HepG2 (cell line): ENCODE measurements at regions not wholly inside any gene's neighbourhood (a gene's known extent, or its start where the extent isn't known, plus 50 kb on each side); places are given as distances from the start of the nearest gene placed in this dataset.

ENCODE experiments used
- ATAC-seq: fragments of 200-7000 bp; cut with Tn5 transposase; 3 replicates; pipeline ENCODE4 v1.9.1; 2020; ENCODE audit warnings: mild to moderate bottlenecking, moderate library complexity
- BruUV-seq: library from RNA; stranded (reverse); fragments of 400-500 nt; replicated peaks from 2 replicates; lab custom pipeline; 2021; lab: Mats Ljungman, UMichigan
- CTCF ChIA-PET: fragments of 300-600 bp; formaldehyde crosslinking; extraction: SDS; loops from one replicate; lab custom pipeline; 2021; ENCODE audit warnings: low total read pairs, inconsistent platforms, low intra/inter-chr PET ratio; lab: Yijun Ruan, JAX
- POLR2A ChIA-PET: fragments of 350-600 bp; sonication (Branson Sonifier 250); formaldehyde crosslinking; loops from one replicate; lab custom pipeline; 2020; ENCODE audit warnings: antibody characterized with exemption, inconsistent platforms; lab: Yijun Ruan, JAX
- DNase-seq: peaks from one replicate; pipeline ENCODE4 v3.0.0-alpha.2; 2015; ENCODE audit warnings: low spot score
- FAIRE-seq: peaks from 3 replicates; lab custom pipeline; 2011; peaks lifted over from hg19 to GRCh38; lab: Jason Lieb, UNC
- H2AFZ ChIP-seq: one replicate; pipeline ENCODE4 v1.6.1; 2011; ENCODE audit warnings: low read length, inconsistent platforms
- H3K27ac ChIP-seq: fragments of 300-600 bp; 3 replicates; pipeline ENCODE4 v1.8.0; 2011; ENCODE audit warnings: mixed run types, mild to moderate bottlenecking, mixed read lengths, low read length, inconsistent platforms; ENCODE audit not compliant: insufficient read depth; ENCODE audit errors: extremely low read length
- H3K27me3 ChIP-seq, 2 experiments: fragments of 200-600 bp in 1 of 2; 2 replicates in 1 of 2; 3 replicates in 1 of 2; pipeline versions ENCODE4 v1.6.0 to v1.8.0; 2011; ENCODE audit warnings: low read length in 2 of 2, mild to moderate bottlenecking in 2 of 2, moderate library complexity in 2 of 2, inconsistent platforms in 1 of 2; ENCODE audit not compliant: insufficient read depth in 2 of 2, control insufficient read depth in 1 of 2
- H3K36me3 ChIP-seq, 2 experiments: fragments of 200-600 bp in 1 of 2; replicated peaks in 1 of 2; 2 replicates in 1 of 2; 3 replicates in 1 of 2; pipeline versions ENCODE4 v1.5.1 to v1.8.0; 2011; ENCODE audit warnings: low read length in 2 of 2, inconsistent platforms in 1 of 2; ENCODE audit not compliant: insufficient read depth in 2 of 2, control insufficient read depth in 1 of 2
- H3K4me1 ChIP-seq: 2 replicates; pipeline ENCODE4 v1.5.1; 2012; ENCODE audit warnings: low read length, inconsistent platforms; ENCODE audit not compliant: insufficient read depth
- H3K4me2 ChIP-seq: 2 replicates; pipeline ENCODE4 v1.6.0; 2011; ENCODE audit warnings: low read depth, low read length, inconsistent platforms
- H3K4me3 ChIP-seq, 3 experiments: fragments of 200-600 bp in 1 of 3; sonication (generic), shearing (Covaris generic) in 1 of 3; replicated peaks in 1 of 3; 2 replicates each; pipeline ENCODE4 v1.5.1; 2011 to 2016; ENCODE audit warnings: low read length in 3 of 3, inconsistent platforms in 2 of 3, low read depth in 2 of 3, mild to moderate bottlenecking in 2 of 3, control low read depth in 1 of 3, mixed read lengths in 1 of 3; ENCODE audit not compliant: insufficient read depth in 1 of 3
- H3K79me2 ChIP-seq: one replicate; pipeline ENCODE4 v1.6.1; 2011; ENCODE audit warnings: low read length, inconsistent platforms; ENCODE audit not compliant: insufficient read depth
- H3K9ac ChIP-seq: 2 replicates; pipeline ENCODE4 v1.6.0; 2011; ENCODE audit warnings: mild to moderate bottlenecking, low read depth, low read length, inconsistent platforms; ENCODE audit not compliant: insufficient read depth
- H3K9me3 ChIP-seq: 2 replicates; pipeline ENCODE4 v1.5.1; 2012; ENCODE audit warnings: mild to moderate bottlenecking, low read length
- H4K20me1 ChIP-seq: 2 replicates; pipeline ENCODE4 v1.6.0; 2011; ENCODE audit warnings: inconsistent platforms, mild to moderate bottlenecking, low read length, moderate library complexity; ENCODE audit not compliant: insufficient read depth
- BRF2 ChIP-seq: sonication (generic); formaldehyde crosslinking; IDR thresholded peaks from 2 replicates; pipeline ENCODE4 v1.8.1; 2022; ENCODE audit warnings: mild to moderate bottlenecking, missing genetic modification reagents
- FOXJ3 ChIP-seq: sonication (generic); formaldehyde crosslinking; IDR thresholded peaks from 2 replicates; pipeline ENCODE4 v1.4.0; 2020; ENCODE audit warnings: missing genetic modification reagents, mild to moderate bottlenecking, borderline replicate concordance
- HMGA1 ChIP-seq: sonication (generic); formaldehyde crosslinking; conservative IDR thresholded peaks from 2 replicates; pipeline ENCODE4 v1.4.0; 2020; ENCODE audit warnings: missing genetic modification reagents
- MED13 ChIP-seq: sonication (generic); formaldehyde crosslinking; IDR thresholded peaks from 2 replicates; pipeline ENCODE4 v1.5.0; 2020; ENCODE audit warnings: missing genetic modification reagents
- MED8 ChIP-seq: sonication (generic); formaldehyde crosslinking; IDR thresholded peaks from 2 replicates; pipeline ENCODE4 v1.8.1; 2023; ENCODE audit warnings: mild to moderate bottlenecking, missing genetic modification reagents; ENCODE audit not compliant: insufficient replicate concordance
- NFIB ChIP-seq: sonication (generic); formaldehyde crosslinking; IDR thresholded peaks from 2 replicates; pipeline ENCODE4 v1.9.0; 2021; ENCODE audit warnings: missing genetic modification reagents, mild to moderate bottlenecking, borderline replicate concordance
- NONO ChIP-seq, 2 experiments: fragments of 450-650 bp in 1 of 2; sonication (generic) in 1 of 2; formaldehyde crosslinking in 1 of 2; IDR thresholded peaks in 1 of 2; conservative IDR thresholded peaks in 1 of 2; 2 replicates each; pipeline versions ENCODE4 v1.6.1 to v1.8.0; 2017 to 2022; ENCODE audit warnings: mild to moderate bottlenecking in 1 of 2, missing genetic modification reagents in 1 of 2, moderate library complexity in 1 of 2
- RARG ChIP-seq: sonication (generic); formaldehyde crosslinking; IDR thresholded peaks from 2 replicates; pipeline ENCODE4 v1.4.0; 2020; ENCODE audit warnings: low read depth, mild to moderate bottlenecking, missing genetic modification reagents
- REL ChIP-seq: sonication (generic); formaldehyde crosslinking; conservative IDR thresholded peaks from 2 replicates; pipeline ENCODE4 v1.8.0; 2022; ENCODE audit warnings: mild to moderate bottlenecking, missing genetic modification reagents, moderate library complexity
- SOX13 ChIP-seq, 3 experiments: fragments of 450-650 bp in 1 of 3; sonication (generic) in 1 of 3; formaldehyde crosslinking in 1 of 3; IDR thresholded peaks in 2 of 3; conservative IDR thresholded peaks in 1 of 3; 2 replicates each; pipeline versions ENCODE4 v1.5.0 to v1.6.1; 2016 to 2020; ENCODE audit warnings: antibody characterized with exemption in 1 of 3, mild to moderate bottlenecking in 1 of 3, missing compliant biosample characterization in 1 of 3, missing genetic modification reagents in 1 of 3, moderate library complexity in 1 of 3
- THAP9 ChIP-seq: sonication (generic); formaldehyde crosslinking; IDR thresholded peaks from 2 replicates; pipeline ENCODE4; 2020; ENCODE audit warnings: missing genetic modification reagents, mild to moderate bottlenecking, borderline replicate concordance
- TRIM24 ChIP-seq: sonication (generic); formaldehyde crosslinking; IDR thresholded peaks from 2 replicates; pipeline ENCODE4 v1.8.0; 2022; ENCODE audit warnings: mild to moderate bottlenecking, missing genetic modification reagents
- YEATS2 ChIP-seq: sonication (generic); formaldehyde crosslinking; IDR thresholded peaks from 2 replicates; pipeline ENCODE4 v1.4.0; 2020; ENCODE audit warnings: missing genetic modification reagents, borderline replicate concordance
- ZHX1 ChIP-seq: sonication (generic); formaldehyde crosslinking; IDR thresholded peaks from 2 replicates; pipeline ENCODE4 v1.8.1; 2022; ENCODE audit warnings: low read depth, mild to moderate bottlenecking, missing genetic modification reagents
- ZNF746 ChIP-seq: sonication (generic); formaldehyde crosslinking; IDR thresholded peaks from 2 replicates; pipeline ENCODE4 v1.8.0; 2022; ENCODE audit warnings: mild to moderate bottlenecking, missing genetic modification reagents
- ZSCAN12 ChIP-seq: sonication (generic); formaldehyde crosslinking; IDR thresholded peaks from 2 replicates; pipeline ENCODE4 v1.9.0; 2021; ENCODE audit warnings: mild to moderate bottlenecking, missing genetic modification reagents
- ZSCAN9 ChIP-seq: IDR thresholded peaks from 2 replicates; pipeline ENCODE4 v1.6.1; 2016; ENCODE audit warnings: borderline replicate concordance
- in situ Hi-C: cut with HindIII; loops from 2 replicates; pipeline ENCODE4 v1.10.0; 2017; ENCODE audit warnings: low pct_unique_long_range_greater_than_20kb; ENCODE audit not compliant: extremely low pct_ligation_motif_present
- intact Hi-C: fragments of 100-400 bp; cut with micrococcal nuclease; formaldehyde crosslinking; loops from one replicate; pipeline ENCODE4 v1.10.0; 2022; ENCODE audit not compliant: unreplicated experiment

GRCh38 chr18:61273533-61273932, 59.7 kb upstream of the CDH20 start (continued):
- TF ChIP-seq RARG (CRISPR knock-in tag) (no peak), FOXJ3 (CRISPR knock-in tag) (no peak), NFIB (CRISPR knock-in tag) (no peak), HMGA1 (CRISPR knock-in tag) (no peak)

- ATAC-seq (no peak), FAIRE-seq (no peak)
- in situ Hi-C loops: no loop called here
- TF ChIP-seq SOX13 (IDR thresholded peaks at IDR 0.05) (no peak), SOX13 (CRISPR knock-in tag; conservative IDR thresholded peaks at IDR 0.05 in 1 of 2, IDR thresholded peaks at IDR 0.05 in 1 of 2) (no peak), TRIM24 (no peak), YEATS2 (CRISPR knock-in tag) (no peak), THAP9 (CRISPR knock-in tag) (no peak), MED13 (CRISPR knock-in tag) (no peak), ZHX1 (CRISPR knock-in tag) (no peak), ZSCAN12 (no peak), MED8 (CRISPR knock-in tag) (no peak), NONO (IDR thresholded peaks at IDR 0.05) (no peak), NONO (CRISPR knock-in tag; conservative IDR thresholded peaks at IDR 0.05) (no peak), BRF2 (CRISPR knock-in tag) (no peak), REL (CRISPR knock-in tag) (no peak), ZSCAN9 (CRISPR knock-in tag) (no peak), ZNF746 (CRISPR knock-in tag) (no peak)
These were observed 58.7 kb upstream of the CDH20 start for GRCh38 chr18:61274416-61274960.

More at GRCh38 chr18:61274416-61274960, 58.7 kb upstream of the CDH20 start:
- intact Hi-C loops: no loop called here
- Histone ChIP-seq H3K36me3 (no peaks in the 10 kb centered on the region), H3K4me2 (no peak overlapping the region), H3K9me3 (peaks cover 29% of the 10 kb centered on the region), H3K79me2 (no peaks in the 10 kb centered on the region), H3K27me3 (no peaks in the 10 kb centered on the region), H3K4me3 (no peak overlapping the region), H2AFZ (no peak overlapping the region), H3K9ac (no peak overlapping the region), H3K4me1 (no peaks in the 10 kb centered on the region), H3K27ac (no peak overlapping the region), H4K20me1 (no peaks in the 10 kb centered on the region)
- ChIA-PET CTCF (no interaction called here), POLR2A (no interaction called here)
- no TSS peak for BruUV-seq
- DNase-seq: no peak
